ENCODE measurements at regions not wholly inside any gene's neighbourhood (a gene's known extent, or its start where the extent isn't known, plus 50 kb on each side); places are given as distances from the start of the nearest gene placed in this dataset.
"Not testable (repeated sequence)": the region's sequence is repeated elsewhere in the genome, so short reads cannot be mapped to it uniquely, and the experiment has no call there.

DNA sequence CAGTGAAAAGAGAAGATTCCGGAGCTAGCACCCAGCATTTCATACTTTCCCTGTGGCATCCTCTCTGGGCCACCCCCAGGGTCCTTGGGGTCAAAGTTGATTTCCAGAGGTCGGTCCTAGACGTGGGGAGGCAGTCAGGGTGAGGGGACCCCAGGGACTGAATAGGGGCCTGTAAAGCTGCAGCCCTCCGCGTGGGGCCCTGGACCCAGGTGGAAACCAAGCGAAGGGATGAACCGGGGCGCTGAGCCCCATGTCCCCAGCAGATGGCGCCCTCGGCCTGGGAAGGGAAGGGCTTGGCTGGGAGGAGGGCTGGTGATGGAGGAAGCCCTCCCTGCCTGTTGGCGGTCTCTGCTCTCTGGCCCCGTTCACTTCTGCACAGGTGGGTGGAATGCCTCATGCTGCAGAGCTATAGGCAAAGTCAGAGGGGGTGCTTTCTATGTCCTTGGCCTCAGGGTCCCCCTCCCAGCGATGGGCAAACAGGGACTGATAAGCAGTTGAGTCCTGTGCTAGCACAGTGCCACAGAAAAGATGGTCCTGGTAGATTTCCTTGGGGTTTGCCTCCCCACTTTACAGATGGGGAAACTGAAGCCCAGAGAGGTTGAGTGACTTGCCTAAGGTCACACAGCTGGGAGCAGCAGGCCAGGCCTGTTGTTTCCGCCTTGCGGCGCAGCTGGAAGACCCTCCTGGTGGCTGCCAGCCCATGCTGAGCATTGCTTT, 163.4 kb upstream of the CIBAR2 start:
- peak; percentile 52 to 63 for DNase-seq (ENCODE audit: low read depth in 2 of 2)

DNA sequence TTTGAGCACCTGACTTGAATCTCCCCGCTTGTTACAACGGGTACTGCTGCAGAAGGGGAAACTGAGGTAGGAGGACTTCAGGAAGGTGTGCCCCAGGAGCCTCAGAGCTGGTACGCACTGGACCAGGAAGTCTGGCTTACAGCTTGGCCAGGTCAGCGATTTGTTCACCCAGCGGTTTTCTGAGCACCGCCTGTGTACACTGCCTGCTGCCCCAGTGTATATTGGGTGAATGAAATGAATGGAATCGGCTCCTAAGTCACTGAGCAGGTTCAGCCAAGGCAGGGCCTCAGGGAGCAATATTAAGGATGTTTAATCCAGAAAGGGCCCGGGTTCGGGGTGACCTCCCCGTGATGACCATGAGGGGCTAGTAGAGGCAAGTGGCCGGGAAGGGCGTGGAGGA, 164.0 kb upstream of the CIBAR2 start:
- DNase-seq (ENCODE audit: low read depth in 2 of 2): no peak

DNA sequence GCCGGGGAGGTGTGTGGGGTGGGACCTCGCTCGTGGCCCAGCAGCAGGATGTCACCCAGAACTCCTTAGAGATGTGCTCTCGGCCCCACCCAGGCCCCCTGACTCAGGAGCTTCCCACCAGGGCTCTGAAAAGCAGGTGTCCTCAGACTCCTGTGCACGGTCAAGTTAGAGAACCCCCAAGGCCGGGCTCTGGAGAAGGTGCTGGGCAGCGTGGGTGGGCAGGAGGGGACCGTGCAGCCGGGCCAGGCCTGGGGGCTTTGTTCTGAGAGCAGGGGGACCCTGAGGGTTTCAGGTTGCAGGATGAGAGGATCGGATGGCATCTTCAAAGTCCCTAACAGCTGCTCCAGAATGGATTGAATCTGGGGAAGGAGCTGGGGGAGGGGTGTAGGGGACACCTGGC, 164.4 kb upstream of the CIBAR2 start:
- DNase-seq (ENCODE audit: low read depth in 2 of 2): no peak

DNA sequence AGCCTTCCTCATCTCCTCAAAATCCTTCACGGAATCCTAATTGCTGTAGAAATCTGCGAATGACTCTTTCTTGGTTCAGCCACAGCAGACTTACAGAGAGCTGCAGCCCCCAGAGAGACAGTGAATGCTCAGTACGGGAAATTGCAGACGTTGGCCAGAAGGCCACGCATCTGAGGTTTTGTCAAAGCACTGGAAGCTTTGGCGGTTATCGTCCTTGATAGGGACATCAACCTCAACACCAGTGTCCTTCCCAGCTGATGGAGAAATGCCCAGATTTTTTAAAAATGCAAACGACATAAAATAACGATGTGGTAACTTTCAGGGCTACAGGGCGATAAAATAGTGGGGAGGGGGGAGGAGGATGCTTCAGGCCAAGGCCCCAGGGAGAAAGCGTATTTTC, 166.6 kb upstream of the CIBAR2 start:
- no peak for DNase-seq (ENCODE audit: low read depth in 2 of 2)

DNA sequence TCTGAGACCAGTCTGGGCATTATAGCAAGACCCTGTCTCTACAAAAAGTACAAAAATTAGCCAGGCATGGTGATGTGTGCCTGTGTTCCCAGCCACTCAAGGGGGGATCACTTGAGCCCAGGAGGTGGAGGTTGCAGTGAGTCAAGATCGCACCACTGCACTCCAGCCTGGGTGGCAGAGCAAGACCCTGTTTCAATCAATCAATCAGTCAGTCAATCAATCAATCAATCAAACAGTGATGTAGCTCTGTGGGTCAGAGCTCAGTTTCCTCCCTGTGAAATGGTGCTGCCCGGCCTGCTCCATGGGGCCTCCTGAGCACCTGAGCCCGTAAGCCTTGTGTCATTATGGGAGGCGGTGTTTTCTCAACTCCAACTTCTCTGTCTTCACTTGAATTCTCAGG, 167.1 kb upstream of the CIBAR2 start:
- DNase-seq (ENCODE audit: low read depth in 2 of 2): no peak

DNA sequence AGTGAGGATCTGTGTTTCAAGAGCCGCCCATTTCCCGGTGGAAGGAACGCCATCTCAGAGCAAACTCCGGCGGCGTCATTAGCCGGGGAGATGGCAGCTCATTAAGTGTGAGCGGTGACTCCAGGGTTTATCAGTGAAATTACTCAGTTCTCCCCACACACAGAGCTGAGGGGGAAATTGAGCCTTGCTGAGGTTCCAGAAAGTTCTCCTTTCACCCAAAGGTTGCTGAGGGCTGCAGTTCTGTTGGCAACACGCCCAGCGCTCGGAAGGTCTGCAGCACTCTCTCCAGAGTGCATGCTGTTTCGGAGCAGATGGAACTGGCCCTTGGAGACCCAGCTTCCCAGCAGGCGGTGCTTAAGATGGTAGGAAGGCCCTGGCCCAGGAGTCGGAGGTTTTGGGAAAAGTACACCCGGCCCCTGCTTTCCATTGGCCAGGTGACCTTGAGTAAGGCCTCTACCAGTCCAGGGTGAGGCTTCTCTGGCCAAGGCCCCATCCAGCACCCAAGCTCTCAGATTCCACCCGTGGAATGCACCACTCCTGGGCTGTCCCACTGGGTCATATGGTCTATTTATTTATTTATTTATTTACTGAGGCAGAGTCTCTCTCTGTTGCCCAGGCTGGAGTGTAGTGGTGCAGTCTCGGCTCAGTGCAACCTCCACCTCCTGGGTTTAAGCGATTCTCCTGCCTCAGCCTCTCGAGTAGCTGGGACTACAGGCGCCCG, 167.7 kb upstream of the CIBAR2 start:
- DNase-seq (ENCODE audit: low read depth in 2 of 2): no peak

DNA sequence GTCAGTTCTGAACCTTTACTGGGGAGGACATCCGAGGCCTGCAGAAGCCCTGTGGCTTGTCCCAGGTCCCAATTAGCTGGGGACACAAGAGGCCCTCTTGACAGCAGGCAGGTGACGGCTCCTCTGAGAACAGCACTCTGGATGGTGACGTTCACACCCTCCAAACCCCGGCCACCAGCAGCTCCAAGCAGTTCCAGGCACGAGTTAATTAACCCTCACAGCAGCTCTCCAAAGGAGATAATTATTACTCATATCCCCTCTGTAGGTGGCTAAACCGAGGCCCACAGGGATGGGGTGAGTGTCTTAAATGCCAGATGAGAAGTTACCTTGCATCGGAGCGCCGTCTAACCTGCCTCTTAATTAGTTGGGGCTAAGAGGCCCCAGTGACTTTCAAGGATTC, 168.9 kb upstream of the CIBAR2 start:
- no peak for DNase-seq (ENCODE audit: low read depth in 2 of 2)

DNA sequence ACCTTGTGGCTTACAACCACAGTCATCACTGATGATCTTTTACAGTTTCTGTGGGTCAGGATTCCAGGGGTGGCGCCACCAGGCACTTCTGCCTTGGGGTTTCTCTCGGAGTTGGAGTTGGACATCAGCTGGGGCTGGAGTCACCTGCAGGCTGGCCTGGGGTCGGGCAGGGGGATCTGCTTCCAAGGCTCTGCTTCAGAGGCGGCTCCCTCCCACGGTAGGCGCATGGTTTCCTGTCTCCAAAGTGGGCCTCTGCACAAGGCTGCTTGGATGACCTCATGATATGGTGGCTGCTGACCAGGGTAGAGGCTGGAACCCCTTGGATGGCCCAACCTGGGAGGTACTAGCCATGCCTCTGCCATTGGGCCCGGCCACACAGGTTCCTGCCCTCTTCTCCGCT, 170.6 kb upstream of the CIBAR2 start:
- no peak for DNase-seq (ENCODE audit: low read depth in 2 of 2)

DNA sequence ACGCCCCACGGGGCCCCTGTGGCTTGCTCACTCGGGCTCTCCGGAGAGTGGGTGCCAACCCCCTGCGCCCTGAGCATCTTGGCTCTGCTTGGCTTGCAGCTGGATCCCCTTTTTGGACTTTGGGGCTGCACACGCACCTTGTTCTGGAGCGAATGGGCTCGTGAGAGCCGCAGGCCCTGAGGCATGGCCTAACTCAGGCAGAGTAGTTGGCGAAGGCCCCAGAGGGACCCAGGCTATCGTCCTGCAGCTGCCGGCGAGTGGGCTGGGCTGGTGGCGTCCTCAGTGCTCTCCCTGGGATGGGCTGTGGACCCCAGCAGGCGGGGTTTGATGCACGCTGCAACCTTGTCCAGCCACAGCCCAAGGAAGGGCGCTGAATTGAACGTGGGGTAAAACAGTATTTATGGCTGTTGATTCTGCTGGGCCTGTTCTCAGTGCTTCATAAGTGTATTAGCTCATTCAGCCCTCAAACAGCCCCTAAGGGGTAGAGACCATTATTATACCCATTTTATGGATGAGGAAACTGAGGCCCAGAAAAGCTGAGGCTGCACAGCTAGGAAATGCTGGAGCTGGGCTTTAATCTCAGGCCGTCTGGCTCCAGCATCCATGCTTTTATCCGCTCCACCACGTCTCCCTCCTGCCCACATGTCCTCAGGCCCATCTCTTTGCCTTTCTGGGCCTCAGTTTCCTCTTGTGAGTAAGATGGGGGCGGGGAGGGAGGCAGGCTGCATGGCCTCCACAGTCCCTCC, 171.2 kb upstream of the CIBAR2 start:
- DNase-seq (ENCODE audit: low read depth in 2 of 2): no peak

DNA sequence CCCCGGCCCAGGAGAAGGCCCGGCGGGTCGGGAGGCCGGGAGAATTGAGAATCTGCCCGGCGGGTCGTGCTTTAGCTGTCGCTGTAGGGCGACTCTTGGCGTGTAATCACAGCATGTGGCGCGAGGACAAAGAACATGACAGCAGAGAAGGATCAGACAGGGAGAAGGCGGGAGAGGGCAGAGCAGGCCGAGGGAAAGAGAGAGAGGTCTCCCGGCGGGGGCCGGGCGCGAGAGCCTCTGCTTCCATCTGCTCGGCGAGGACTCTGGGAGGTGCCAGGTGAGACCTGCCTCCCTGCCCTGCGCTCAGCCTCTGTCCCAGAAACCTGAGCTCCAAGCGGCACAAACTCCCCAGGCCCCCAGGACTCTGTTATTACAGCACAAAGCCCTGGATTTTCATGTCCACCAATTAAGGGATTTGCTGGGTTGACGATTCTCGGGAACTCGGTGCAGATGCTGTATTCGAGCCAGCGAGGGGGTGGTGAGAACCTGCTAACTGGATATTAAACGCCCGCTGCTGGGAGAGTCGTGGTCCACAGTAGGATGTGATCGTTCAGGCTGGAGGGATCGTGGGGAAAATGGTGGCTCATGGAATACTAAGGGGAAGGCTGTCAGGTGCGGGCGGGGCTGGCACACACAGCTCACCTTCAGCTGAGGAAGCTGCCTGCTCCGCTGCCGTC, 172.0 kb upstream of the CIBAR2 start:
- no peak for DNase-seq (ENCODE audit: low read depth in 2 of 2)

DNA sequence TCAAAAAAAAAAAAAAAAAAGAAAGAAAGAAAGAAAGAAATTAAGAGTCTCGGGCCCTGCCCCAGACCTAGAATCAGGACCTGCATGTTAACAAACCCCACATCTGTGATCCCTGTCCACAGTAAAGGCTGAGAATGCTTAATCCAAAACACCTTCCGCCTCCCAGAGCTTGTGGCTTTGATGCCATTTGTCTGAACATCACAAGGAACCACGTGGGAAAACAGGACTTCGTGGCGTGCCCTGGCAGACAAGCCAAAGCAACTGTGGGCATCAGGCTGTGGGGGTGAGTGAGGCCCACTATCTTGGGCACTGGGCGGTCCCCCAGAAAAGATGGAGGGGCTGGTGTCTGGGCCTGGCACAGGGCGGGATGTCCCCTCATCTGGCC, 173.4 kb upstream of the CIBAR2 start:
- no peak for DNase-seq (ENCODE audit: low read depth in 2 of 2)

DNA sequence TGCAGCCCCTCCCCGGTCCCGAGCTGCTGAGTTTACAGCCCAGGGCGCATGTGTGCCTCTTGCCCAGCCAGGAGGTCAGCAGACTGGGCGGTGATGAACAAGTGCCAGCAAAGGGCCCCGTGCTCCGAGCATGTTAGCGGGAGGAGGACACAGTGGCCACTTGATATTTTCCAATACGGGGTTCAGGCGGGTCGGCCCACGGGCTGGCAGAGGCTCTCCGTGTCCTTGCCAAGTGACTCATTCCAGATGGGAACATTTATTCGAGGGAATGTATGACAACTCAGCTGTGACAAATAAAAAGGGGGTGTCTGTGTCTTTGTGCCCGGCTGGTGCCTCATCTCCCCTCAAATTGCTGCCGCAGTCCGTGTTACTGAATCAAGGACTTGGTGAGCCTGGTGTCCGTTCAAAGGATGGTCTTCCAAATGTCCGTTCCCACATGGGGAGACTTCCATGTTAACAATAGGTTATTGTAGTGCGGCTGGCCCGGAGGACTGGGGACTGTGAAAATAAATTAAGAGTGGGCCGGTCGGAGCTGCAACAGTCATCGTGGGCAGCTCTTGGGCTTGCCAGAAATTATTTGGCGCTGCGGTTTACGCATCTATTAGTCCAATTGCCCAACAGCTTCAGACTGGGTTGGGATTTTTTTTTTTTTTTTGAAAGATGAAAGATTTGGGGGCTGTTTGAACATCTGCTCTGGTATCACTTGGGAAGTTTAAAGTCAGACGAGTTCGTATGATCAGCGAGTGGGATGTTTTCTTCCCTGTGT, 174.0 kb upstream of the CIBAR2 start:
- no peak for DNase-seq (ENCODE audit: low read depth in 2 of 2)

DNA sequence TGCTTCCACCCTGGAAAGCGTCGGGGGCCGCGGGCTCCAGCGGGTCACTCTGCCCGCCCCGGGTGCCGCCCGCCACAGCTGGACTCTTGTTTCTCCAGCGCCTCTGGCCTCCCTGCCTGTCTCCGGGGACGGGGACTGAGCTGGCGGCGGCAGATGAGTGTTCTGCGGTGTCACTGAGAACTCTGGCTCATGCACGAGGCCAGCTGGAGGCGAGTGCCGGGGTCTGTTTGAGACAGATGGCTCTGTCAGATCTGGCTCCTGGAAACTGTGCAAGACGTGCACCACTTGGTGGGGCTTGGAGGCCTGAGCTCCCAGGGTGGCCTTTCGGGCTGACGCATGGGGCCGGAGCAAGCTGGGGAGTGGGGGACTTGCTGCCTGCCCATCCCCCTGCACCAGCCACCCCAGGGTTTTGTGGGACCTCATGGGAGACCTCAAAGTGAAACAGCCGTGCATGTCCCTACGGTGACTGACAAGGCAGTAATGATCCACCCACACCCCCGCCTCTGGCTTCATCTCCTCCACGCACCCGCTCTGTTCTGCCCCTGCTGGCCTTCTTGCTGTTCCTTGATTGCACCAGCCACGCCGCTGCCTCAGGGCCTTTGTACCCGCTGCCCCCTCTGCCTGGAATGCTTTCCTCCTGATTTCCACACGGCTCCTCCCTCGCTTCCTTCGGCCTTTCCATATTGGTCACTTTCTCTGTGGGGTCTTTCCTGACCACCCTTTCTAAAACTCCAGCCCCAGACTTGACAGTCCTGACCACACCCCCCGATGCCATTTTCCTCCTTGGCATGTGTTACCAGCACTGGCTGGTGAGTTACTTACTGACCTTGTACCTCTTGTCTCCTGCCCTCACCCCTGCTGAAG, 174.9 kb upstream of the CIBAR2 start:
- DNase-seq (ENCODE audit: low read depth in 2 of 2): no peak

DNA sequence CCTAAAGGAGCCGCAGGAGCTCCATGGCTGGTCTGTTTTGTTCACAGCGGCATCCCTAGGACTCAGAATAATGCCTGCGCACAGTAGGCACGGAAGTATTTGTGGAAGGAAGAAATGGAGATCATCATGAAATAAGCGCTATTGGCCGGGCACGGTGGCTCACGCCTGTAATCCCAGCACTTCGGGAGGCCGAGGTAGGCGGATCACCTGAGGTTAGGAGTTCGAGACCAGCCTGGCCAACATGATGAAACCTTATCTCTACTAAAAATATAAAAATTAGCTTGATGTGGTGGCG, 175.5 kb upstream of the CIBAR2 start:
- DNase-seq (ENCODE audit: low read depth in 2 of 2): not testable (repeated sequence)

DNA sequence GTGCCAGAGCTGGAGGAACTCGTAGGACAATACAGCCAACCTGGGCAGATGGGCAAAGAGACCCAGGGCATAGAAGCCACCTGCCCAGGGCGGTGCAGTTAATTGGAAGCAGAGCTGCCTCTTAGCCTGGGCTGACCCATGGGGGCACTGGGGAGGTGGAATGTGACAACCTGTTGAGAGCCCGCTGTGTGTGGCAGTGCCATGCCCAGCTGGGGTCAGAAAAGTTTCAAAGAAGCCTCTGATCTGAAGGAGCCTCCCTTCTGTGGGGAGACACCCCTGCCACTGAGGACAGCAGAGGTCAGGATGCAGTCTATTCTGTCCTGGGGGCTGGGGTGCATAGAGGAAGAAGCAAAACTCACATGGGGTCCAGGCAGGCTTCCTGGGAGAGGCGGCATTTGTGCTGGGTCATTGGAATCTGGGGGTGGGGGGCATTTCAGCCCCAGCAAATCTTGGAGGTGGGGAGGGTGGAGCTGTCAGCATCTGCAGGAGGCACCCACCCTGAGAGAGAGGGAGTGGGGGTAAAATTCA, 176.1 kb upstream of the CIBAR2 start:
- DNase-seq (ENCODE audit: low read depth in 2 of 2): no peak

DNA sequence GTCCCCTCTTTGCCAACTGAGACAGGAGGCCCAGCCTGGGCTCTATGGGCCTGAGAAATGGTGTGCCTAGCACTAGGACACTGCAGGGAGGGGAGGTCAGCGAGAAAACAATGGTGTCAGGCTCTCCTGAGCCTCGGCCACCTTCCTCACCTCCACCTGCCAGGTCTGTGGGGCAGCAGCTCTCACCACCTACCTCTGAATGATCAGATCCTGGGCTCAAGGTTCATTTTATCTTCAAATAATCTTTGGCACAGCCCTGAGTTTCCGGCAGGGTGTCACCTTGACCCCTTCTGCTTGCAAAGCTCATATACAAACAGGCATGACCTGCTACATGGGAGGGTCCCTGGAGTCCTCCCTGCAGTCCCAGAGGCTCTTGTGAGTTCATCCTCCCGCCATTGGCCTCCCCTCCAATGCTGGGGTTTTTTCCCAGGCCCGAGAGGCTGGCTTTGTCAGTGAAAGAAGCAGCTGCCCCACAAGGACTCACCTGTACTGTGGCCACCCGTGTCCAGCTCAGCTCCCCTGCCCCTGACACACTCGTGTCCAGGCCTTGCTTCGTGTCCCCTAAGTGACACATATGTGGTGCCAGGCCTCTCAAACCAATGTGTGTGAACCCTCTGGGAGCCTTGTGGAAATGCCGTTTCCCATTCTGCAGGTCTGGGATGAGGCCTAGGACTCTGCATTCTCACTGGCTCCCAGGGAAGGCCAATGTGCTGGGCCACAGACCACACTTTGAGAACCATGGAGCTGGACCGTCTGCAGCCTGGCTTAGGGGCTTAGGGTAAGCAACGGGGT, 176.8 kb upstream of the CIBAR2 start:
- DNase-seq (ENCODE audit: low read depth in 2 of 2): no peak

DNA sequence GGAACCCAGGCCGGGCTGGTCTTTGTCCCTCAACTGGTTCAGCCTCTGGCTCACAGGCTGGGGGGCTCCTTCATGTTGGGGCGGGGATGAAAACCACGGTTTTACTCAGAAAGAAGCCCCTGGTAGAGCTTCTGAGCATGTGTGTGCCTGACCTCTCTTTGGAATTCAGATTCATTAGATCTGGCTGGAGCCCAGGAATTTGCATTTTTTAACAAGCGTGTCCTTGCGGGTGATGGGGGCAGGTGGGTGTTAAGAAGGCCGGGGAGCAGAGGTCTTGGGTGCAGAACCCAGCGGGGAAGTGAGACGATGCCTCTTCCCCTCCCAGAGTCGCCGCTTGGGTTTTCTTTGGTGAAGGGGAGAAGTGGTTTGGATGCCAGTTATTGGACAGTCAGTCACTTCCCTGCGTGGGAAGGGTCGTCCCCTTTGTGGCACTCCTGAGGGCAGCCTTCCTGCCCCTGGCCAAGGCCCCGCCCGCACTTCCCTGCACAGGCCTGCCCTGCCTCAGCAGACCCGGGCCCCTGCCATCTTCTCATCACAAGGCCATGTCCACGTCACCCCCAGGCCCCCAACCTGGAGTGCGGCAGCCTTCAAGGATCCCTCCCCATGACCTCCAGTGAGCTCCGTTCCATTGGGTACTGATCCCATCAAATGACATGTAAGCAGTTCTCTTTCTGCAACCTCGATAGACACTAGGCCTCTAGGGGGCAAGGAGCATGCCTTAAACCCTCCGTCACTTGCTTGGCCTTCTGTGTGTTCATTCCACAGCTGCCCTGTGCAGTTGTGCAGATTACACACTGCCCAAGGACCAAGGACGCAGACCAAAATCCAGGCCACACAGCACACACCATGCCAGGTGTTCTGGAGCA, 177.7 kb upstream of the CIBAR2 start:
- no peak for DNase-seq (ENCODE audit: low read depth in 2 of 2)

DNA sequence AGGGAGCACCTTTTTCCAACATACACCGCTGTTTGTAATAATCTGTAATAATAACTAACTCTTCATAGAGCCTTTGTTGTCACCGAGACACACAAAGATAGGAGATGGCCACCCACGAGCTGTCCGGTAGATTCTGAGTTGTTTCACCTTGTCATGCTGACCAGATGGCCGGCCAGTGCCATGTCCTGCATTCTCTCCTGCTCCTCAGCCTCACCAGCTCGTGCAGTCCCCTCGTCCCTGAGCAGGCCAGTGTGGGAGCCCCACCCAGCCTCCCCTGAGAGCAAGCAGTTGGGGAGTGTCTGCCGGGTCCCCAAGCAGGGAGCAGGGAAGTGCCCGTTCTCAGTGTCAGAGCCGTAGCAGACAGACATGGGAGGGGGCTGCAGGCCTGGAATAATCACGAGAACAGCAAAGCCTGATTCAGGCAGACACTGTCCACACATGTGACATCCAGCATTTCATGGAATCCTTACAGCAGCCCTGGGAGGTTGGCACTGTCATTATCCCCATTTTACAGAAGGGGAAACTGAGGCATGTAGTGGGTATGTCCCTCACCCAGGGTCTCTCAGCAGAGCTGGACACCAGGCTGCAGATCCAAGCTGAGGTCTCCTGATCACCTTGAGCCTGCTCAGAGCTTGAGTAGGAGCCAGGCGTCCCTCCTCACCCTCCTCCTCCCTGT, 178.5 kb upstream of the CIBAR2 start:
- no peak for DNase-seq (ENCODE audit: low read depth in 2 of 2)

Data from stimulated activated CD4-positive, alpha-beta T cell treated with anti-CD3 and anti-CD28 coated beads, Interleukin-1b, Interleukin-23, amount 100 ng/mL, for 4 hours (primary cell).